ENCODE measurements at regions not wholly inside any gene's neighbourhood (a gene's known extent, or its start where the extent isn't known, plus 50 kb on each side); places are given as distances from the start of the nearest gene placed in this dataset.
"Not testable (repeated sequence)": the region's sequence is repeated elsewhere in the genome, so short reads cannot be mapped to it uniquely, and the experiment has no call there.

GRCh38 chr9:73853549-73853948, 643.6 kb upstream of the RORB start:
- peak; percentile 31 for DNase-seq (ENCODE audit: low spot score)

- DNase-seq (ENCODE audit: low spot score) = no peak
These were observed 641.9 kb upstream of the RORB start for GRCh38 chr9:73855206-73855605.

- DNase-seq (ENCODE audit: low spot score) = peak; percentile 2
These were observed 633.2 kb upstream of the RORB start for GRCh38 chr9:73863924-73864323.

- no peak for DNase-seq (ENCODE audit: low spot score)
These were observed 630.7 kb upstream of the RORB start for GRCh38 chr9:73866451-73866850.

GRCh38 chr9:73869264-73869663, 627.9 kb upstream of the RORB start:
- no peak for DNase-seq (ENCODE audit: low spot score)

GRCh38 chr9:73871636-73872035, 625.5 kb upstream of the RORB start:
- DNase-seq (ENCODE audit: low spot score) = peak; percentile 5

GRCh38 chr9:73872701-73873100, 624.4 kb upstream of the RORB start:
- no peak for DNase-seq (ENCODE audit: low spot score)

GRCh38 chr9:73880101-73880500, 617.0 kb upstream of the RORB start:
- DNase-seq (ENCODE audit: low spot score) = no peak

GRCh38 chr9:73889023-73889422, 608.1 kb upstream of the RORB start:
- DNase-seq (ENCODE audit: low spot score) = no peak

- no peak for DNase-seq (ENCODE audit: low spot score)
These were observed 606.4 kb upstream of the RORB start for GRCh38 chr9:73890685-73891277.

- no peak for DNase-seq (ENCODE audit: low spot score)
These were observed 604.8 kb upstream of the RORB start for GRCh38 chr9:73892335-73892734.

GRCh38 chr9:73893230-73893629, 603.9 kb upstream of the RORB start:
- no peak for DNase-seq (ENCODE audit: low spot score)

GRCh38 chr9:73896061-73896460, 601.1 kb upstream of the RORB start:
- DNase-seq (ENCODE audit: low spot score) = no peak

- no peak for DNase-seq (ENCODE audit: low spot score)
These were observed 590.5 kb upstream of the RORB start for GRCh38 chr9:73906671-73907070.

- DNase-seq (ENCODE audit: low spot score) = no peak
These were observed 585.3 kb upstream of the RORB start for GRCh38 chr9:73911804-73912203.

- no peak for DNase-seq (ENCODE audit: low spot score)
These were observed 581.0 kb upstream of the RORB start for GRCh38 chr9:73916016-73916673.

GRCh38 chr9:73919712-73920111, 577.4 kb upstream of the RORB start:
- no peak for DNase-seq (ENCODE audit: low spot score)

- DNase-seq (ENCODE audit: low spot score) = no peak
These were observed 573.3 kb upstream of the RORB start for GRCh38 chr9:73923796-73924195.

GRCh38 chr9:73951147-73951546, 546.0 kb upstream of the RORB start:
- DNase-seq (ENCODE audit: low spot score) = no peak

- DNase-seq (ENCODE audit: low spot score) = no peak
These were observed 534.3 kb upstream of the RORB start for GRCh38 chr9:73962792-73963191.

GRCh38 chr9:73969936-73970335, 527.2 kb upstream of the RORB start:
- DNase-seq (ENCODE audit: low spot score) = no peak

GRCh38 chr9:73976424-73976823, 520.7 kb upstream of the RORB start:
- DNase-seq (ENCODE audit: low spot score) = not testable (repeated sequence)

GRCh38 chr9:73979894-73980264, 517.3 kb upstream of the RORB start:
- no peak for DNase-seq (ENCODE audit: low spot score)

GRCh38 chr9:73980754-73981153, 516.4 kb upstream of the RORB start:
- no peak for DNase-seq (ENCODE audit: low spot score)

Measured in umbilical cord (tissue), 1 donor.